ENCODE measurements at regions not wholly inside any gene's neighbourhood (a gene's known extent, or its start where the extent isn't known, plus 50 kb on each side); places are given as distances from the start of the nearest gene placed in this dataset.
A peak's percentile ranks its signal among the peaks of the same experiment; 100 is the strongest.

GRCh38 chr4:38290914-38291313 lies 330.7 kb downstream of the PTTG2 start (continued):
- TF ChIP-seq SNAPC4 (CRISPR knock-in tag; IDR thresholded peaks at IDR 0.05) (no peak), MBNL3 (CRISPR knock-in tag; conservative IDR thresholded peaks at IDR 0.05) (no peak), KLF6 (CRISPR knock-in tag; IDR thresholded peaks at IDR 0.05) (no peak)

GRCh38 chr4:38292529-38292928 lies 332.3 kb downstream of the PTTG2 start:
- Histone ChIP-seq H2AFZ (ENCODE audit: low read length) (no peak overlapping the region), H3K4me3 (replicated peaks in 1 of 3; ENCODE audit: insufficient read depth in 1 of 3, low read depth in 2 of 3, low read length in 3 of 3) (no peak overlapping the region), H3K27me3 (ENCODE audit: control insufficient read depth in 1 of 2, insufficient read depth in 2 of 2, low read length in 2 of 2) (no peaks in the 10 kb centered on the region), H3K4me2 (ENCODE audit: low read depth, low read length) (no peak overlapping the region), H3K9ac (ENCODE audit: insufficient read depth, low read depth, low read length) (no peak overlapping the region), H4K20me1 (ENCODE audit: insufficient read depth, low read length) (no peaks in the 10 kb centered on the region), H3K27ac (ENCODE audit: extremely low read length, insufficient read depth, low read length) (no peak overlapping the region), H3K79me2 (ENCODE audit: insufficient read depth, low read length) (no peaks in the 10 kb centered on the region), H3K9me3 (ENCODE audit: low read length) (peaks cover 12% of the 10 kb centered on the region; the same call in 1 of the 2 replicates), H3K36me3 (replicated peaks in 1 of 2; ENCODE audit: control insufficient read depth in 1 of 2, insufficient read depth in 2 of 2, low read length in 2 of 2) (no peaks in the 10 kb centered on the region), H3K4me1 (ENCODE audit: insufficient read depth, low read length) (no peaks in the 10 kb centered on the region)
- no peak for FAIRE-seq
- POLR2A ChIA-PET: no interaction called here
- intact Hi-C loops (cut with micrococcal nuclease; ENCODE audit: unreplicated experiment): no loop called here
- no peak for ATAC-seq
- DNase-seq (ENCODE audit: low spot score): peak; percentile 4
- in situ Hi-C loops (cut with HindIII; ENCODE audit: extremely low pct_ligation_motif_present, low pct_unique_long_range_greater_than_20kb): no loop called here
- no TSS peak for BruUV-seq (replicated peaks)
- WGBS (ENCODE audit: low lambda C conversion rate): 0% methylated on average over 1 of the region's 1 CpG
- CTCF ChIA-PET (ENCODE audit: low intra/inter-chr PET ratio, low total read pairs): no interaction called here
- TF ChIP-seq LRRFIP1 (CRISPR knock-in tag; conservative IDR thresholded peaks at IDR 0.05): no peak
- no peak for TF ChIP-seq MIER3 (CRISPR knock-in tag; IDR thresholded peaks at IDR 0.05; ENCODE audit: borderline replicate concordance)
- TF ChIP-seq HES4 (CRISPR knock-in tag; IDR thresholded peaks at IDR 0.05; ENCODE audit: borderline replicate concordance): no peak
- no peak for TF ChIP-seq ZNF274 (CRISPR knock-in tag; IDR thresholded peaks at IDR 0.05)
- TF ChIP-seq KLF15 (CRISPR knock-in tag; IDR thresholded peaks at IDR 0.05; ENCODE audit: borderline replicate concordance): no peak
- TF ChIP-seq REST (IDR thresholded peaks at IDR 0.05; ENCODE audit: borderline replicate concordance in 1 of 2, low read depth in 1 of 2, low read length in 2 of 2): no peak
- TF ChIP-seq SP1 (IDR thresholded peaks at IDR 0.05): no peak
- TF ChIP-seq SP1 (CRISPR knock-in tag; IDR thresholded peaks at IDR 0.05): no peak
- TF ChIP-seq ZNF616 (CRISPR knock-in tag; IDR thresholded peaks at IDR 0.05; ENCODE audit: low read depth): no peak
- TF ChIP-seq ELF3 (CRISPR knock-in tag; IDR thresholded peaks at IDR 0.05): no peak
- no peak for TF ChIP-seq HOXA5 (CRISPR knock-in tag; IDR thresholded peaks at IDR 0.05)
